NCI-H2227 (cell line): ENCODE measurements at regions not wholly inside any gene's neighbourhood (a gene's known extent, or its start where the extent isn't known, plus 50 kb on each side); places are given as distances from the start of the nearest gene placed in this dataset.
"Not testable (repeated sequence)": the region's sequence is repeated elsewhere in the genome, so short reads cannot be mapped to it uniquely, and the experiment has no call there.

Experiments used
- DNase-seq: peaks from one replicate; lab custom pipeline; 2025; ENCODE audit not compliant: unreplicated experiment; lab: John Stamatoyannopoulos, UW

- no peak for DNase-seq
Measured at GRCh38 chr5:15384581-15384980, 115.4 kb upstream of the FBXL7 start.

GRCh38 chr5:15384176-15384575 is 115.8 kb upstream of the FBXL7 start:
- no peak for DNase-seq

GRCh38 chr5:15383469-15383868 is 116.5 kb upstream of the FBXL7 start:
- no peak for DNase-seq

GRCh38 chr5:15383021-15383420 is 117.0 kb upstream of the FBXL7 start:
- no peak for DNase-seq

GRCh38 chr5:15377573-15378340 is 122.2 kb upstream of the FBXL7 start:
- DNase-seq = no peak

GRCh38 chr5:15376803-15377202 is 123.2 kb upstream of the FBXL7 start:
- DNase-seq = no peak

GRCh38 chr5:15376088-15376487 is 123.9 kb upstream of the FBXL7 start:
- no peak for DNase-seq

GRCh38 chr5:15375559-15375958 is 124.4 kb upstream of the FBXL7 start:
- DNase-seq = no peak

- no peak for DNase-seq
Measured at GRCh38 chr5:15374886-15375285, 125.1 kb upstream of the FBXL7 start.

GRCh38 chr5:15373151-15373550 is 126.8 kb upstream of the FBXL7 start:
- DNase-seq = no peak

- no peak for DNase-seq
Measured at GRCh38 chr5:15371184-15371583, 128.8 kb upstream of the FBXL7 start.

- no peak for DNase-seq
Measured at GRCh38 chr5:15368835-15369234, 131.1 kb upstream of the FBXL7 start.

- no peak for DNase-seq
Measured at GRCh38 chr5:15367489-15367888, 132.5 kb upstream of the FBXL7 start.

- DNase-seq = no peak
Measured at GRCh38 chr5:15366676-15367391, 133.1 kb upstream of the FBXL7 start.

GRCh38 chr5:15365070-15365469 is 134.9 kb upstream of the FBXL7 start:
- no peak for DNase-seq

- no peak for DNase-seq
Measured at GRCh38 chr5:15363601-15364000, 136.4 kb upstream of the FBXL7 start.

GRCh38 chr5:15357092-15357453 is 142.9 kb upstream of the FBXL7 start:
- DNase-seq = not testable (repeated sequence)

GRCh38 chr5:15356308-15357091 is 143.5 kb upstream of the FBXL7 start:
- DNase-seq = not testable (repeated sequence)

GRCh38 chr5:15354021-15354420 is 146.0 kb upstream of the FBXL7 start:
- no peak for DNase-seq

- DNase-seq = no peak
Measured at GRCh38 chr5:15353086-15353645, 146.8 kb upstream of the FBXL7 start.

- no peak for DNase-seq
Measured at GRCh38 chr5:15350614-15351013, 149.4 kb upstream of the FBXL7 start.

- no peak for DNase-seq
Measured at GRCh38 chr5:15346738-15347137, 153.2 kb upstream of the FBXL7 start.
